Myocyte (in vitro differentiated cells): ENCODE measurements at regions not wholly inside any gene's neighbourhood (a gene's known extent, or its start where the extent isn't known, plus 50 kb on each side); places are given as distances from the start of the nearest gene placed in this dataset.
A peak's percentile ranks its signal among the peaks of the same experiment; 100 is the strongest.
"Not testable (repeated sequence)": the region's sequence is repeated elsewhere in the genome, so short reads cannot be mapped to it uniquely, and the experiment has no call there.

Experiments
- DNase-seq: peaks from one replicate; pipeline ENCODE4 v3.0.0-alpha.2; 2012; ENCODE audit warnings: low read depth

DNA sequence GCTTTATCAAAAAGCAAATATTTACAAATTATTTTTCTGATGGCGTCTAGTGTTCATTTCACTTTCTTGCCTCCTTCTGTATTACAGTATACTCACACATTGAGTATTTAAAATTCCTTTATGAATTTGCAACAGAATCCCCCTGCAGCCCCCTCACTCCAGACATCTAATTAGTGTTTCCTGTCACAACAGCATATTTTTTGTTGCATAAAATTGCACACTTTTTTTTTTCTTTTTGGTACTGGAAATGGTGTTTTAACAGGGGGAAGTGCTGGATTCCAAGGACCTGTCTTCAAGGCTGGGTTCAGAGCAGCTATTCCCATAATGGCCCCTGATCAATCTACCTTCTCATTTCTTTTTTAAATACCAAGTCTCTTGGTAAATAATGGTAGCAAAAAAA, 184.3 kb upstream of the HMCN1 start:
- DNase-seq = no peak

DNA sequence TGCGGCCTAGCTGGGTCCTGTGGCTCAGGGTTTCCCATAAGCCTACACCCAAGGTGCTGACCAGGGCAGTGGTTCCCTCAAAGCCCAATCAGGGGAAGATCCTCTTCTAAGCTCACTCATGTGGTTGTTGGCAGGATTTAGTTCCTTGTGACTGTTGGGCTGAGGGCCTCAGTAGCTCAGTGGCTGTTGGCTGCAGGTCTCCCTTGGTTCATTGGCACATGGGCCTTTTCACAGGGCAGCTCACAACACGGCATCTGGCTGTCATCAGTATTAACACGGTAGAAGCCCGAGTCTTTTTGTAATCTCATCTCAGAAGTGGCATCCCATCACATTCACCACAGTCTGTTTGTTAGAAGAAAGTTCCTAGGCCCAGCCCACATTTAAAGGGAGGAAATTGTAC, 188.2 kb upstream of the HMCN1 start:
- no peak for DNase-seq

DNA sequence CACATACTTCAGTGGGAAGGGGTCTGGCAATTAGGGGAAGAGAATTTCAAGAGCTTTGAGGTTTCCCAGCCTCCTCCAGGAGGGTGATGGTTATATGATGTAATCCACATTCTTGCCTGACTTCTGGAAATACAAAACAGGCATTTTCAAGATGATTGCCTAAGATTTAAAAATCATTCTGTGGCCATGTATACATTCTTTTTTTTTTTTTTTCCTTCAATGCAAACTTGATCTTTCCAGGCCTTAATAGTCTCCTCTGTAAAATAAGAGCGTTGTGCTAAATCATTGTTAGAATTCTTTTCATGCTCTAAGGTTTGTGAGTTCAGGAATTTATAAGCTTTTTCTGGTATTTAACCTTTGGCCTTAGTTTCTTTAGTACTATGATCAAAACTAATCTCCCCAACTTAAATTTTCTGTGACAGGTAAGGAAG, 192.3 kb upstream of the HMCN1 start:
- DNase-seq = no peak

DNA sequence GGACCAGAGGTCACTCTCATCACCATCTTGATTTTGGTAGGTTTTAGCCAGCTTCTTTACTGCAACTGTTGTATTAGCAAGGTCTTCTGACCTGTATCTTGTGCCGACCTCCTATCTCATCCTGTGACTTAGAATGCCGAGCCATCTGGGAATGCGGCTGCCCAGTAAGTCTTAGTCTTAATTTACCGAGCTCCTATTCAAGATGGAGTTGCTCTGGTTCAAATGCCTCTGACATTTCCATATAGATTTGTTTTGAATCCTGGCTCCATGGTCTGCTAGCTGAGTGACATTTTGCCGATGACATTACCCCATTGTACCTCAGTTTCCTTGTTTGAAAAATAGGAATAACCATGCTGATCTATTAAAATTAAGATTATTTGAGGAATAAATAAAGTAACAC, 193.9 kb upstream of the HMCN1 start:
- DNase-seq = no peak

DNA sequence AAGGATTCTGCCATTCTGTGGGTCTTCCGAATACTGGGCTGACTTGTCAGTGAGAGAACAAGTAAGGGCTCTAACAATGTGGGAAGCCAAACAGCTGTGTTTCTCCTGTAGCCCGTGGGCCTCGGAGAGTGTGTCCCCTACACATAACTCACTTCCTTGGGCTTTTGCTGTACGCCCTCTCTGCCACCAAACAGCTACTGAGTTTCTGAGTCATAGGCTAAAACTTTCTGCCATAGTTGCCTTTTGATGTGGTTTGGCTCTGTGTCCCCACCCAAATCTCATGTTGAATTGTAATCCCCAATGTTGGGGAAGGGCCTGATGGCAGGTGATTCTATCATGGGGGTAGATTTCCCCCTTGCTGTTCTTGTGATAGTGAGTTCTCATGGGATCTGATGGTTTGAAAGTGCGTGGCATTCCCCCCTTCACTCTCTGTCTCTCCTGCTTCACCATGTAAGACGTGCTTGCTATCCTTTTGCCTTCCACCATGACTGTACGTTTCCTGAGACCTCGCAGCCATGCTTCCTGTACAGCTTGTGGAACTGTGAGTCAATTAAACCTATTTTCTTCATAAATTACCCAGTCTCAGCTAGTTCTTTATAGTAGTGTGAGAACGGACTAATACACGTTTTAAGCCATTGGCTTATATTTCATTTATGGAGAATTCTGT, 194.8 kb upstream of the HMCN1 start:
- peak; percentile 62 for DNase-seq

DNA sequence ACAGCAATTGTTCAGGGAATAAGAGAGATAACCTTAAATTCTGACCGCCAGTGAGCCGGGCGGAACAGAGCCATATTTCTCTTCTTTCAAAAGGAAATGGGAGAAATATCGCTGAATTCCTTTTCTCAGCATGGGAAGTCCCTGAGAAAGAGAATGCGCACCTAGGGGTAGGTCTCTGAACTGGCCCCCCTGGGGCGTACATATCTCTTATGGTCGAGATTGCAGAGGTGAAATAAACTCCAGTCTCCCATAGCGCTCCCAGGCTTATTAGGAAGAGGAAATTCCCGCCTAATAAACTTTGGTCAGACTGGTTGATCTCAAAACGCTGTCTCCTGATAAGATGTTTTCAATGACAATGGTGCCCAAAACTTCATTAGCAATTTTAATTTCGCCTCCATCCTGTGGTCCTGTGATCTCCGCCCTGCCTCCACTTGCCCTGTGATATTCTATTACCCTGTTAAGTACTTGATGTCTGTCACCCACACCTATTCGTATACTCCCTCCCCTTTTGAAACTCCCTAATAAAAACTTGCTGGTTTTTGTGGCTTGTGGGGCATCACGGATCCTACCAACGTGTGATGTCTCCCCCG, 195.8 kb upstream of the HMCN1 start:
- not testable (repeated sequence) for DNase-seq

DNA sequence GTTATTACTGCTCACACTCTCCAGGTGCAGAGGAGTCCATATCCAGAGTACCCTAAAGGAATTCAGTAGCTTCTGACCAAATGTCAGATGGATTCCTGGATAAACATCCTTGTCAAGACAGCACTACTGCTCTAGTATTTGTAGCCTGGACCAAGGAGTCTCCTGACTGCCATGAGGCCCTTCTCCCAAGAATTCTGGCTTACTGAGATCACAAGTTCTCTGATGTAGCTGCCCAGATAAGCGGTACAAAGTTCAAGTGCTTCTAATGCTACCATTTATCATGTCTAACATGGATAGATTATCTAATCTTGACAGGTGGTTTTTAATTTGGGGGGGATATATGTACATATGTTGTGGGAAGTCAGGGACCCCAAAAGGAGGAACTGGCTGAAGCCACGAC, 196.6 kb upstream of the HMCN1 start:
- DNase-seq = no peak

DNA sequence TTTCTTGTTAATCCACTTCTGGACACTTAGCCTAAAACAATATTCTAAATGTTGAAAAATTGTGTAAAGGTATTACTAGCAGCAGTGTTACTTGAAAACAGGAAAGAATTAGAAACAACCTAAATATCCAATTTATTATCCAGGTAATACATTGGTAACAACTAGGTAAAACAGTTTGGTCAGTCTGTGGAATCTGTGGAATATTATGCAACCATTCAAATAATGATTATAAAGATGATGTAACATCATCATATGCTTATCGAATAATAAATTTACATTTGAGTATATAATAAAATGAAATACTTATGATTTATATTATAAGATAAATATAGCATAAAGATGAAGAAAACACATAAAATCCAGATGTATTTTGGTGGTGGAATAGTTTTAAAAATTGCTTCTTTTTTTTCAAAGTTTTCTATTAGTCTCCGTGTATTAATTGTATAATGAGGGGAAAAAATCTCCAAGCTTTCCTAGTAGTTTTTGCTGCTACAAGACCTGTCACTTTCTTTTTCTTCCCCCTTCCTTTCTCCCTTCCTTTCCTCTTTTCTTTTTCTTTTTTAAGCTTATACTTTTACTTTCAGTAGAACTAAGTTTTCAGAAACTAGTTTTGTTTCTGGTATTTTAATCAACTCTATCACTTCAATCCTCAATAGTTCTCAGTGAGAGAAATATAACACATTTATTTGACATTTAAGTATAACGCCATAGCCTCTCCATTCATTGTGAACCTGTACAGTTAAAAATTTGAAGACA, 197.8 kb upstream of the HMCN1 start:
- no peak for DNase-seq

DNA sequence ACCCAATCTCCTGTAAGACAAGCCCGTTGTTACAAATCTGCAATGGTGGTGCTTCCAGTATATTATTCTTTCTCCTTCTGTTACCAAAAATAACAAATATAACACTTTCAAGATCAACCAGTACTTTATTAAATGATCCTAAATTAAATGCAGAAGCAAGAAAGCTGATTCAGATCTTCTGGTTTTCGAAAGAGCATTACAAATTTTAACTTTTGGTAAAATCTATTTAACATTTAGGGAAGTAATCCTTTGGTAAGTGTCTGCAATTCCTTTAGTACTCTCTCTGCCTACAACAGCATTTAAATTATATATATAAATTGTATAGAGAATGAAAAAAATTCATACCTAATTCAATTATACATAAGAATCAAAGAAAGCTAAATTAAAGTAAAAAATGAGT, 198.6 kb upstream of the HMCN1 start:
- DNase-seq = no peak

DNA sequence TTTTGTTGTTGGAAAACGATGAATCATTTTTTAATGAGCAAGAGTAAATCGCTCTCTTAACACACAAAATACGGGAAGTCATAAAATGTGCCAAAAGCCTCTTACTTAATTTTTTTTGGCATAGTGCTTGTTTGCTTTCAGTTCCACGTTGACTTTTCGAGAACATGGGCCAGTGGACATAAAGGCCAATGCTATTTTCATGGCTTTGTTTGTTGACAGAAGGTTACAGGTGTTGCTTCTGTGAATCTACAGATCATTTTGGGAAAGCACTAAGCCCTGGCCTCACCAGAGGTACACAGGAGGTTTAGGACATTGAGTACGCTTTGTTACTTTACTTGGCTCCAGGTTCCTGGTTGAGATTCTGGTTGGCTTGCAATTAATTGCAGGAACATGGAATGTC, 199.4 kb upstream of the HMCN1 start:
- no peak for DNase-seq

DNA sequence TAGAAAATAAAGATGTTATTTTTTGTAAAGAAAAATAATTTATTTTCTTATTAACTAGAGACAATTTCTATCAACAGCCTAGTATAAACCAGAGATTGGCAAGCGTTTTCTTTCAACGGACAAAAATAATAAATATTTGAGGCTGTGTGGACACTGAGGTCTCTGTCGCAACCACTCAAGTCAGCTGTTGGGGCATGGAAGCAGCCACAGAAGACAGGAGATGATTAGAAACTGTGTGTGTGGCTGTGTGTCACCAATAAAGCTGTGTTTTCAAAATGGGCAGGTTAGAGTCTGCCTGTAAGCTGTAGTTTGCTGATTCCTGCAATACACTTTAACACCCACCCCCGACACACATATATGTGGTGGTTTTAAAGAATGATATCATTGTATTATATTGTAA, 200.6 kb upstream of the HMCN1 start:
- peak; percentile 77 for DNase-seq

DNA sequence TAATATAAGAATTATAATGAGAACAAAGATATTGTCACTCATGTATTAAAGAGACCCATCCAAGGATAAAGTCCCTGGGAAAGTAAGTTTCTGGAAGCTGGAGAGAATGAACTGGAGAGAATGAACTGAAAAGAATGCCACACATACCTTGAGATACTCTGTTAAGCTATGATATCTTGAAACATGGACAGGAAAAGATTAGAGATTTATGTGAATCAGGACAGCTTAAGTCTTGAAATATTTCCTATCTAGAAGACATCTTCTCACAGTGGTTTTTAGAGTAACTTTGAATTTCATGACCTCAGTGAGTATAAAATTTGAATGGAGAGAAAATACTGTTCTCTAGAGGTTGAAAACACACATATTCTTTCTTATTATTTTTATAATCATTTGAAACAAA, 201.3 kb upstream of the HMCN1 start:
- DNase-seq = no peak

DNA sequence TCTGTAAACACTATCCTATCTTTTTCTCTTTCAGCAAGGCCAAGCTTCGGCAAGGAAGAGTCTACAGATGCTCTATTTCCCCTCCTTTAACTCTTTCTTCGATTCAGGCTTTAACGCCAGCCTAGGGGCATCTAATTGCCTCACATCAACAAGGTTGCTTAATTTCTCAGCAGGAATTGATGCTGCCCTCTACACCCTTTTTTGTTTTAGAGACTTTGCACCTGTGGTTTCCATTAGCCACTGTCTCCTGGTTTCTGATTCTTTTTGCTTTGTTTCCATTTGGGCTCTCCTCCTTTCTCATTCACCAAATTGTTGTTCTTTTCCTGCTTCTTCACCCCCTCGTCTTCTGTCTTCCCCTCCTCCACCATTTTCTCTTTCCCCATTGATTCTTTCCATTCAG, 202.4 kb upstream of the HMCN1 start:
- no peak for DNase-seq

DNA sequence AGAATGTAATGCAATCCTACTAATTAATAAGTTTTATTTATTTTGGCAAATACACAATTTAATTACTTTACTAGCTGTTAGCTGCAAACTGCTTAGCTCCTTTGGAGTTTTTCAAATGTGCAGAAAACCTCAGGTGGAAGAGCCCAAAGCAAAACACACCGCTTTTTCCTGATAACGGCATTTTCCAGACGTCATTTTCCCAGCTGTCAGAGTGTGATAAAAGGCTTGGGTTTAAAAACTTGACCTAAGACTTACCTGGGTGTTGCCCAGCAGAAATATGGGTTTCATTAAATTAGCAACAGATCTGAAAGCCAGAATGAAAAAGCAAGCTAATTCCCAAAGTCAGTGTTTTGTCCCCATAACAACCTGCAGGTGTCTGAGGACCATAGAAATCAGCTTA, 204.0 kb upstream of the HMCN1 start:
- no peak for DNase-seq

DNA sequence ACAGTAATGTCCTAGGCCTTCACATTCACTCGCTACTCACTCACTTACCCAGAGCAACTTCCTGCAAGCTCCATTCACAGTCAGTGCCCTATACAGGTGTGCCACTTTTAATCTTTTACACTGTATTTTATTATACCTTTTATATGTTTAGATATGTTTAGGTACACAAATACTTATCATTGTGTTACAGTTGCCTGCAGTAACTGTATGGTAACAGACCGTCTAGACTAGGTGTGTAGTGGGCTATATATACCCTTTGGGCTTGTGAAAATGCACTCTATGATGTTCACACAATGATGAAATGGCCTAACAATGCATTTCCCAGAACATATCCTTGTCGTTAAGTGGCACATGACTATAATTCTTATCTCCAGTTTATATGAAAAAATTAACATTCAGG, 204.5 kb upstream of the HMCN1 start:
- DNase-seq = no peak

DNA sequence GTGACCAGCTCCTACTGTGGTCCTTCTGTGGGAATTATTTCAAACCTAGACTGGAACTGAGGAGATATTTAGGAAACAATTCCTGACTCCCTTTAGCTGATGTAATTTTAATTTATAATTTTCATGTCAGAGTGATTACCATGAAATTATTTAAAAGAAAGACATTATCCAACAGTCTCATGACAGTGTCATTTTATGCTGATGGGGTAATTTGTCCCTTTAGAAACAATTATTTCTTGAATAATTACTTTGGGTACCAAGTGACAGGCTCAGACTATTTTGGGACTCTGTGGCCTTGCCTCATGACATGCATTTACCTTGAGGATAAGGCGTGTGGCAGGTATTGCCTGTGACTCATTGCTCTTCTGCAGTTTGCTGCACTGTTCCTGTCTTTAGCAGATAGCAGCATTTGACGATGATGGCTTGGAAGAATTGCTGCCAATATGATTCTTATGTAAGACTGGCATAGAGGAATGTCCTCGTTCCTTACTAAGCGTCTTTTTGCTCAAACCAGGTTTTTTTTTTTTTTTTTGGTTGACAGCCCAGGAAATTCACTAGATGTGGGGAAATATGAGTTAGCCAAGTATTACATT, 206.0 kb upstream of the HMCN1 start:
- no peak for DNase-seq

DNA sequence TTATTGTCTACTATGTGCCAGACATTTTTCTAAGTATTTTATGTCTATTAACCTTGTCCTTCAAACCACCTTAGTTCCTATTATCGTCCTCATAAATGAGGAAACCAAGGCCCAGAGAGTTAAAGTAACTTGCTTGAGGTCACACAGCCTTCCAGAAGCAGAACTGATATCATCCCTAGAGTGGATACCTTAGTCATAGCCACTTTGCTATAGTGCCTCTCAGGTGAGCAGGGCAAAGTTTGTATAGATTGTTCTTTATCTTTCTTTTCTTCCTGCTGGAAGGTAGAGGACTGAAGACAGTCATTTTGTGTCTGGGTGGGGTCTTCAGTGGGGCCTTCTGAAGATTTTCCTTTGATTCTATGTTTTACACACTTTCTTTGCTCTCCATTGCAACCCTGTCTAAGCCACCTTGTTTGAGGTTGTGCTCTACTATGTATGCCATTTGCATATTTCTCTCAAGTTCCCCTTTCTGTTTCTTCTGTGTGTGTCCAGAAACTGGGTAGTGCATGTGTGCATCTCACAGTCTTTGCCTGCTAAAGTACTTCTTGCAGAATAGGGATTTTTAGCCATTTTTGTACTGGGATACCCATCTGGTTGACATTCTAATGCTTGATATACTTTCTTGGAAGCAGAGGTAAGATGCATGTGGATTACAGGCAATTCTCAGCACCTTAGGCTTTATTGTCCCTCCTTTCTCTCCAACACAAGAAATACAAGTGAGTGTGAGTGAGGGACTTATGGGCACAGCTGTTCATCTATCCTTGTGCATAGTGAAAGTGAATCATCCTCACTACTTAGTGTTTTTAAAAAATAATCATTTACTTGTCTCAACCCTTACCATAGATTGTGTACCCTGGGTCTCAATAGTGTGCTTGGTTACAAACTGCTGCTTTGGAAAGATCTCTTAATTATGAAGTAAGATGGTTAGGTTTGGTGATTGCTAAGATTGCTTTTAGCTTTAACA, 207.6 kb upstream of the HMCN1 start:
- no peak for DNase-seq

DNA sequence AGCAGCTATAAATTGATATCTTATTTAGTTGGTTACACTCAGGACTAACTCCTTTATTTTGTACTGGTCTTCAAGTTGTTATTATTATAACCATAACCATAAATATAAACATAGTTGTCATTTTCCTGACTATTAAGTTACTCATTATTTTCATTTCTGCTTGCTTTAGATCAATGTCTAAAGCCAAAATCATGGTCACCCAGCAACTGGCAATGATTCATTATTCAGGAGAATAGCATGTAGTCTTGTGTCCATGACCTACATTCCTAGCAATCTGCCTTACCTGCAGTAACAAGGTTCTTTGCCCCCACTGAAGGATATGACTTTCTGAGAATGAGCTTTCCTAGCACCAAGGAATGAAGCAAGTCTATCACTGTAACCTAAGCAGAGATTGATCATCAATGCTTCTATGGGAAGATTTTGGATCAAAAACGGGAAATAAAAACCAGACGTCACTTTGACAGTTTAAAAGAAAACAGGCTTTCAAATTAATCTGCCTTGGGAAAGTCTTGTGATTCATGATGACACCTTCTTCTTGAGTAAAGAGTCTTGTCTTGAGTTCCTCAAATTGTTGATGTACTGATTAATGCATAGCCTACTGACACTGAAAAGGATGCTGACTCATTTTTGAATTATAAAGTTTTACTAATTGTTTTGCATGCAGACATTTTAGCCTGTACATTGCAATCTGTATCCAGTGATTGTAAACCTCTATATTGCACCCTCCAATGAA, 203.3 kb upstream of the IVNS1ABP start:
- DNase-seq = no peak

DNA sequence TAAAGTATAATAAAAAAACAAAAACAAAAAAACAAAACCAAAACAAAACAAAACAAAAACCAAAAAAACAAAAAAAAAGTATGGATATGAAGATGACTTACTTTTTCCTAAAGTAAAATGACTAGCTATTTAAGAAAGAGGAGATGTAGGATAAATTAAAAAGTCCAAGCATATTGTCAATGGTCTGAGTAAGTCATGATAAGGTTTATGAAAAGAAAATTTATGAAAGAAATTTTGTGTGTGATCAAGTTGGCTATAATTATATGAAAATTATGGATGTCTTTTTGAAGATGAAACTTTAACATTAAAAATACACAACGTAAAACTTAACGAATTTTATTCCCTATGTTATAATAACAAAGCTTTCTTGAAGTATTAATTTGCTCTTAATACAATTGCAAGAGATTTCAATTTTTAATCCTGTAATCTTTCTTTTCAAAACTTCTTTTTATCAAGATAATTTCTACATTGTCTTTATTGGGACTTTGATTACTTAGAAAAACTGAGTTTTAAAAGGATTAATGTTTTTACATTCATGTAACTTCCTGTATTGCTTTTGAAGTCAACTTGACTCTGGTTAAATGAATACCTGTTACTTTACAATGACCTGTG, 200.9 kb upstream of the IVNS1ABP start:
- no peak for DNase-seq

DNA sequence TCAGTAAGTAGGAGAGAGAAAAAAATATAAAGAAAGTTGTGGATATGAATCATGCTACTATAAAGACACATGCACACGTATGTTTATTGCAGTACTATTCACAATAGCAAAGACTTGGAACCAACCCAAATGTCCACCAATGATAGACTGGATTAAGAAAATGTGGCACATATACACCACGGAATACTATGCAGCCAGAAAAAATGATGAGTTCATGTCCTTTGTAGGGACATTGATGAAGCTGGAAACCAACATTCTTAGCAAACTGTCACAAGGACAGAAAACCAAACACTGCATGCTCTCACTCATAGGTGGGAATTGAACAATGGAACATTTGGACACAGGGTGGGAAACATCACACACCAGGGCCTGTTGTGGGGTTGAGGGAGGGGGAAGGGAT, 200.3 kb upstream of the IVNS1ABP start:
- DNase-seq = not testable (repeated sequence)
